Left lung (tissue), 4 donors: ENCODE measurements at regions not wholly inside any gene's neighbourhood (a gene's known extent, or its start where the extent isn't known, plus 50 kb on each side); places are given as distances from the start of the nearest gene placed in this dataset.
"Not testable (repeated sequence)": the region's sequence is repeated elsewhere in the genome, so short reads cannot be mapped to it uniquely, and the experiment has no call there.

Experiments
- ATAC-seq: fragments of 200-7000 bp; cut with Tn5 transposase; one replicate; pipeline ENCODE4 v1.9.1; 2020; ENCODE audit warnings: moderate library complexity
- DNase-seq, 4 donors: peaks; one replicate each; pipeline ENCODE4 v3.0.0-alpha.2; 2013 to 2020
- H3K27ac ChIP-seq, 2 donors: fragments of 200-600 bp; sonication (generic) in 1 of 2; one replicate each; pipeline versions ENCODE4 v1.5.0 to v1.8.0; 2020 to 2021
- H3K27me3 ChIP-seq, 2 donors: fragments of 200-600 bp; sonication (generic) in 1 of 2; one replicate each; pipeline versions ENCODE4 v1.5.0 to v1.8.0; 2020 to 2021
- H3K36me3 ChIP-seq, 2 donors: fragments of 200-600 bp; sonication (generic) in 1 of 2; one replicate each; pipeline versions ENCODE4 v1.5.0 to v1.8.0; 2020 to 2021
- H3K4me1 ChIP-seq, 2 donors: fragments of 200-600 bp; one replicate each; pipeline ENCODE4 v1.8.0; 2021
- H3K4me3 ChIP-seq, 2 donors: fragments of 200-600 bp; sonication (generic) in 1 of 2; one replicate each; pipeline versions ENCODE4 v1.5.0 to v1.8.0; 2020 to 2021; ENCODE audit warnings: mild to moderate bottlenecking in 1 of 2
- H3K9me3 ChIP-seq, 2 donors: fragments of 200-600 bp; sonication (generic) in 1 of 2; one replicate each; pipeline versions ENCODE4 v1.5.0 to v1.8.0; 2020 to 2021
- intact Hi-C, 2 donors: fragments of 100-400 bp; cut with DNase I; formaldehyde crosslinking; loops; one replicate each; pipeline versions ENCODE4 v1.11.2 to v1.14.2; 2022
- TF ChIP-seq, protein P1 (sequence below), 2 donors: fragments of 200-600 bp; sonication (generic) in 1 of 2; IDR thresholded peaks; one replicate each; pipeline versions ENCODE4 v1.5.0 to v1.8.0; 2021; ENCODE audit warnings: antibody characterized with exemption in 2 of 2
- donor health status: DM: no; HTN: yes; CAD: no.
- donor health status: DM: no; HTN: no; CAD: no.

DNA sequence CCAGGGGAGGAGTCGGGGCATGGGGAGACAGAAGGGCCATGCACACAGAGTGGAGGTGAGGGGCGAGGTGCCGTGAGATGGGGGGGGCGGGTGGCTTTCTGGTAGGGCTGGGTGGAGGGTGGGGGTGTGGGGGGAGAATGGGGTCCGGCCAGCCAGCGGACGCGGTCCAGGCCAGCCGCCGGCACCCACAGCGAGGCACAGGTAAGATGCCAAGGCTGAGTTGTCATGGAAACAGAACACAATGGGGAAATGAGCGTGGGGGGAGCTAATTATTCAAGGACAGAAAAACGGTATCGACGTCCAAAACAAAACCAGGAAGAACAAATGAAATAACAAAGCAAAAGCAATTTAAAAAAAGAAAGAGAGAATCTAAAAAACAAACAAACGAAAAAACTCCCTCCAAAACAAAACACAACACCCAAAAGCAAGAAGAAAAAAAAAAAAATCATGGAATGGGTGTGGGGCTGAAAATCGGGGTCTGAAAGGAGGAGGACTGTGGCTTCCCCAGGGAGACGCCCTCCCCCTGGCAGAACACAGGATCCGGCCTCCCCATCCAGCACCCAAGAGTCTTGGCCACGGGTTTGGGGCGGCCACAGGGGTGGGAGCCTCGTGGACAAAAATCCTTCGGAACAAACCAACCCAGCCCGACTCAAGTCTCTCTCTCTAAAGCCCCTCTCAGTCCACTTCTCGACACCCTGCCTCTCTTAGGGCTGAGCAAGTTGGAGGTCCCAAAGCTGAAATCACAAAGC is 92.5 kb downstream of the PTPRS start:
- H3K27ac ChIP-seq = no peak overlapping the region
- no peak overlapping the region for H3K4me3 ChIP-seq
- no peak for DNase-seq
- no peak for ATAC-seq
- TF ChIP-seq, protein P1, sequence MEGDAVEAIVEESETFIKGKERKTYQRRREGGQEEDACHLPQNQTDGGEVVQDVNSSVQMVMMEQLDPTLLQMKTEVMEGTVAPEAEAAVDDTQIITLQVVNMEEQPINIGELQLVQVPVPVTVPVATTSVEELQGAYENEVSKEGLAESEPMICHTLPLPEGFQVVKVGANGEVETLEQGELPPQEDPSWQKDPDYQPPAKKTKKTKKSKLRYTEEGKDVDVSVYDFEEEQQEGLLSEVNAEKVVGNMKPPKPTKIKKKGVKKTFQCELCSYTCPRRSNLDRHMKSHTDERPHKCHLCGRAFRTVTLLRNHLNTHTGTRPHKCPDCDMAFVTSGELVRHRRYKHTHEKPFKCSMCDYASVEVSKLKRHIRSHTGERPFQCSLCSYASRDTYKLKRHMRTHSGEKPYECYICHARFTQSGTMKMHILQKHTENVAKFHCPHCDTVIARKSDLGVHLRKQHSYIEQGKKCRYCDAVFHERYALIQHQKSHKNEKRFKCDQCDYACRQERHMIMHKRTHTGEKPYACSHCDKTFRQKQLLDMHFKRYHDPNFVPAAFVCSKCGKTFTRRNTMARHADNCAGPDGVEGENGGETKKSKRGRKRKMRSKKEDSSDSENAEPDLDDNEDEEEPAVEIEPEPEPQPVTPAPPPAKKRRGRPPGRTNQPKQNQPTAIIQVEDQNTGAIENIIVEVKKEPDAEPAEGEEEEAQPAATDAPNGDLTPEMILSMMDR (IDR thresholded peaks at IDR 0.05) = no peak
- H3K4me1 ChIP-seq = no peaks in the 10 kb centered on the region
- no peaks in the 10 kb centered on the region for H3K9me3 ChIP-seq
- H3K36me3 ChIP-seq = peaks cover 0 to 12% of the 10 kb centered on the region in 2 donors
- H3K27me3 ChIP-seq = no peaks in the 10 kb centered on the region
- intact Hi-C loops = no loop called here

DNA sequence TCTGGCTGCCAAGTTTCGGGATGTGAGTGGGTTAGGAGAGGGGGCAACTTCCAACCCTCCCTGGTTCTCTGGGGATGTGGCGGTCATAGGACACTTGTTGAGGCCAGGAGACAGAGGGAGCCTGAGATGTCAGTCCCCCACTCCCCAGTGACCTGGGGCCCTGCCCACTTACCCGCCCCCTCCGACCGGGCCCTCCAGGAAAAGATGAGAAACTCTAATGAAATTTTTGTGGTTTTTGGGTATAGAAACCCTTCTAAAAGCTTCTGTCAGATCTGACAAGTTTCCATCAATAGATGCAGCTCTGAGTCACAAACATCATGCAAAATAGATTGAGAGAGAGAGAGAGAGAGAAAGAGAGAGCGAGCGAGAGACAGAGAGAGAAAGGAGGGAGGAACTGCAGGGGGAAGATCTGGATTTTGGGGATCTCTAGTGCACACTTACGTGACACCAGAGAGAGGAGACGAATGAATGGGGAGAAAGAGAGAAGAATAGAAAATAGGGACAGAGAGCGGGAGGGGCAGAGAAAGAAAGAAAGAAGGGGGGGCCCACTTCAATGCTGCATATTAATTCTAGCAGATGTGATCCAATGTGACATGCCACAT is 94.0 kb downstream of the PTPRS start:
- intact Hi-C loops = no loop called here
- Histone ChIP-seq H3K27ac (no peak overlapping the region), H3K9me3 (no peaks in the 10 kb centered on the region), H3K36me3 (peaks cover 0 to 12% of the 10 kb centered on the region in 2 donors), H3K4me1 (no peaks in the 10 kb centered on the region), H3K4me3 (no peak overlapping the region), H3K27me3 (no peaks in the 10 kb centered on the region)
- DNase-seq (no peak), ATAC-seq (no peak)
- TF ChIP-seq, protein P1 (IDR thresholded peaks at IDR 0.05) = no peak

DNA sequence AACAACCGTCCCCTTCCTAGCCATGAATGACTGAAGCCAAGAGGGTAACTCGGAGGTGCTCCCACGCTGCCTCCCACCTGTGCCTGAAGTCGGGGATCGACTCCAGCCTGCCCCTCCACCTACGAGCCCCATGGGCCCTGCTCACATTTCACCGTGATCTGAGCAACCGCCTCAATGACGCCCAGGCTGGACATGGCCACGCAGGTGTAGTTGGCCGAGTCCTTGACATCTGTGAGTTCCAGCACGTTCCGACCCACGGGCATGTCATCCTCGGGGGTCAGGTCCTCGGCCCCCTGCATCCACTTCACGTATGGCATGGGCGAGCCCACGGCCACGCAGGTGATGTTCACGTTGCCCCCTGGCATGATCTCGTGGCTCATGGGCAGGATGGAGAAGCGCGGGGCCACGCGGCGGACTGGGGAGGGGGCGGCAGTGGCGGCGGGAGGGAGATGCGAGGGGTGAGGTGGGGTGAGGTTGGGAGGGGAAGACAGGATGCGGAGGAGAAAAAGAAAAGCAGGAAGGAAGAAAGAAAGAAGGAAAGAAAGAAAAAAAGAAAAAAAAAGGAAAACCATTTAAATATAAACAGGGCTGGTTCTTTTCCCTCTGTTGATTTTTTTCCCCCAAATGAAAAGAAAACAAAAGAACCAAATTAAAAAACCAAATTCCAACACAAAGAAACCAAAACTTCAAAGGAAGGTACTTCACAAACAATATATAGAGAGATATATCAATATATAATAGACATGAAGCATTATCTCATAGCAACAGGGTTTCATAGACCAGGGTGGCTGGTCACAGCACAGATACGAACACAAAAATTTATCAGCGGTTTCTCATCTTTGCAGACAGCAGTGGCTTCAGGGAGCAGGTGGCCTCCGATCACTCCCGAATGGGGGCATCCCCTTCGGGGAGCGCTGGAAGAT is 94.7 kb downstream of the PTPRS start:
- DNase-seq (no peak), ATAC-seq (no peak)
- Histone ChIP-seq H3K27me3 (no peaks in the 10 kb centered on the region), H3K36me3 (peaks cover 0 to 12% of the 10 kb centered on the region in 2 donors), H3K27ac (no peak overlapping the region), H3K4me1 (no peaks in the 10 kb centered on the region), H3K9me3 (no peaks in the 10 kb centered on the region), H3K4me3 (no peak overlapping the region)
- intact Hi-C loops = no loop called here
- TF ChIP-seq, protein P1 (IDR thresholded peaks at IDR 0.05) = no peak

DNA sequence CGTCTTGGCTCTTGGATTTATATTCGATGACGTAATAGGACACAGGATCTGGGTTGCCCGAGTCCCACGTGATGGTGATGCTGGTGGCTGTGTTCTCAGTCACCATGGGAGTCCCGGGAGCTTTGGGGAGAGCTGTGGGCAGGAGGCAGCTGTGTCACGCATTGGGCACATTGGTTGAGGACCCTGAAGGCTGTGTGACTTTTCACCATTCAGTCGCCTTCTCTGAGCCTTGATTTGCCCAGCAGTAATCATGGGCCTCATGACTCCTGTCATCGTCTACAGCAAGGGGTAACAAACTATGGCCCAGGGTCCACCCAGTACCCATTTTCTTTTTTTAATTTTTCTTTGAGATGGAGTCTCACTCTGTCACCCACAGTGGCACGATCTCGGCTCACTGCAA is 96.3 kb downstream of the PTPRS start:
- no peak for DNase-seq
- Histone ChIP-seq H3K9me3 (no peaks in the 10 kb centered on the region), H3K27ac (no peak overlapping the region), H3K4me1 (no peaks in the 10 kb centered on the region), H3K36me3 (peaks cover 0 to 12% of the 10 kb centered on the region in 2 donors), H3K27me3 (no peaks in the 10 kb centered on the region), H3K4me3 (no peak overlapping the region)
- intact Hi-C loops = no loop called here
- ATAC-seq = no peak
- TF ChIP-seq, protein P1 (IDR thresholded peaks at IDR 0.05) = no peak

DNA sequence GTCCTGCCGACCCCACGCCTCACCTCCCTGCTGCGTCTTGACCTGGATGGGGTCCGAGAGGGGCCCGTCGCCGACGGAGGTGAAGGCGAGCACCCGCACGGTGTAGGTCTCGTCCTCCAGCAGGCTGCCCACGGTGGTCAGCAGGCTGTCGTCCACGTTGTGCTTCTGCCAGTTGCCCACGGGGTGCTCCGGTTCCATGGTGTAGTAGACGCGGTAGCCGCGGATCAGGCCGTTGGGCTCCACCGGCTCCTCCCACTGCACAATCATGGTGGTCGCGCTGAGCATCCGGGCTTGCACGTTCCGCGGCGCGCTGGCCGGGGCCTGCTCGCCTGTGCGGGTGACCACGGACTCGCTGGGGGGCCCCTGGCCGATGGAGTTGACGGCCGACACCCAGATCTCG is 96.7 kb downstream of the PTPRS start:
- H3K4me1 ChIP-seq = no peaks in the 10 kb centered on the region
- no peaks in the 10 kb centered on the region for H3K9me3 ChIP-seq
- no peak overlapping the region for H3K27ac ChIP-seq
- DNase-seq (peak in 1 of 4 donors; percentile 68), ATAC-seq (no peak)
- H3K36me3 ChIP-seq = peaks cover 0 to 12% of the 10 kb centered on the region in 2 donors
- H3K4me3 ChIP-seq = no peak overlapping the region
- H3K27me3 ChIP-seq = no peaks in the 10 kb centered on the region
- TF ChIP-seq, protein P1 (IDR thresholded peaks at IDR 0.05) = no peak
- intact Hi-C loops = no loop called here

DNA sequence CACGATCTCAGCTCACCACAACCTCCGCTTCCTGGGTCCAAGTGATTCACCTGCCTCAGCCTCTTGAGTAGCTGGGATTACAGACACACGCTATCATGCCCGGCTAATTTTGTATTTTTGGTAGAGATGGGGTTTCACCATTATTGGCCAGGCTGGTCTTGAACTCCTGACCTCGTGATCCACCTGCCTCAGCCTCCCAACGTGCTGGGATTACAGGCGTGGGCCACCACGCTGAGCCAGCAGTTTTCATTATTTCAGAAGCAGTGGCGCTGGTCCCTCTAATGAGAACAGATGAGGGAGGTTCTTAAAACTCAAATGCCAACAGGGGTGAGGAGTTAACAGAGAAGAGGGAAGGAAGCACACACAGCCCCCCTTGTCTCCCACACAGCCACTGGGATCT is 98.7 kb downstream of the PTPRS start:
- H3K4me1 ChIP-seq, ATAC-seq, H3K27me3 ChIP-seq, H3K27ac ChIP-seq, intact Hi-C loops, H3K4me3 ChIP-seq, H3K9me3 ChIP-seq, DNase-seq: not testable (repeated sequence)
- peaks cover 0 to 17% of the 10 kb centered on the region in 2 donors for H3K36me3 ChIP-seq
